ENCODE measurements at regions not wholly inside any gene's neighbourhood (a gene's known extent, or its start where the extent isn't known, plus 50 kb on each side); places are given as distances from the start of the nearest gene placed in this dataset.

DNA sequence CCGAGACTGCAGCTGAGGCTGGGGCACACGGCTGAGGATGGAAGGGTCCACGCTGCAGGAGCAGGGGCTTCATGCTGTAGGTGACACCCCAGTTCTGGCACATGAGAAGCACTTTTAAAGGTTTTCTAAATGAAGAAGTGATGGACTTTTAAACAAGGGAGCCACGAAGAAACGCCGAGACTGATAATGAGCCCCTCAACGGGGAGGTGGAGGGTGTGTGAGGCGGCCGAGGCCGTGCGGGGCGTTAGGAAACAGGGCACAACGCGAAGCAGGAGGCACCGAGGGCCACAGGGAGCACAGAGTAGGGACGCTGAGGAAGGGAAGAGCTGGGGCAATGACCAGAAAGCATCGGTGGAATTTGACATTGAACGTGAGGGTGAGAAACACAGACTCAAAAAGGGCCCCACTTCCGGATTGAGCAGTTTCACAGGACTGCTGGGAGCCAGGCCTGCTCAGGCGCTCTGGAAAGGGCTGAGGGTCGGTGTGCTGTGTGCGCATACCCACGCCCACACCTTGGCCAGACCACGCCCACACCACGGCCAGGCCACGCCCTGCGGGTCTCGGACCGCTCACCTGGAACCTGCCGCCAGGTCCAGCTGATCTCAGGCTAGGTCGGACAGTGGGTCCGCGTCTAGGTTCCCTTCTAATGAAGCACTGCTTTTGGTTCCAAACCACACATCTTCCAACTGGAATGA lies 115.7 kb downstream of the GYPC start:
- Mint-ChIP-seq H3K4me3 (no peak overlapping the region), H3K36me3 (ENCODE audit: low read depth) (no peaks in the 10 kb centered on the region), H3K4me1 (ENCODE audit: low read depth) (peaks cover 19% of the 10 kb centered on the region), H3K27me3 (no peaks in the 10 kb centered on the region), H3K9me3 (no peaks in the 10 kb centered on the region), H3K27ac (no peak overlapping the region)
- TF ChIP-seq, protein P1, sequence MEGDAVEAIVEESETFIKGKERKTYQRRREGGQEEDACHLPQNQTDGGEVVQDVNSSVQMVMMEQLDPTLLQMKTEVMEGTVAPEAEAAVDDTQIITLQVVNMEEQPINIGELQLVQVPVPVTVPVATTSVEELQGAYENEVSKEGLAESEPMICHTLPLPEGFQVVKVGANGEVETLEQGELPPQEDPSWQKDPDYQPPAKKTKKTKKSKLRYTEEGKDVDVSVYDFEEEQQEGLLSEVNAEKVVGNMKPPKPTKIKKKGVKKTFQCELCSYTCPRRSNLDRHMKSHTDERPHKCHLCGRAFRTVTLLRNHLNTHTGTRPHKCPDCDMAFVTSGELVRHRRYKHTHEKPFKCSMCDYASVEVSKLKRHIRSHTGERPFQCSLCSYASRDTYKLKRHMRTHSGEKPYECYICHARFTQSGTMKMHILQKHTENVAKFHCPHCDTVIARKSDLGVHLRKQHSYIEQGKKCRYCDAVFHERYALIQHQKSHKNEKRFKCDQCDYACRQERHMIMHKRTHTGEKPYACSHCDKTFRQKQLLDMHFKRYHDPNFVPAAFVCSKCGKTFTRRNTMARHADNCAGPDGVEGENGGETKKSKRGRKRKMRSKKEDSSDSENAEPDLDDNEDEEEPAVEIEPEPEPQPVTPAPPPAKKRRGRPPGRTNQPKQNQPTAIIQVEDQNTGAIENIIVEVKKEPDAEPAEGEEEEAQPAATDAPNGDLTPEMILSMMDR (IDR thresholded peaks at IDR 0.05) = no peak
- intact Hi-C loops (cut with micrococcal nuclease) = loop anchor here (10.0 kb wide), 1 partner anchor 527 kb away; no protein-coding TSS in a partner anchor
- ATAC-seq (no peak), DNase-seq (no peak)
- ChIA-PET CTCF (no interaction called here), POLR2A (no interaction called here)

DNA sequence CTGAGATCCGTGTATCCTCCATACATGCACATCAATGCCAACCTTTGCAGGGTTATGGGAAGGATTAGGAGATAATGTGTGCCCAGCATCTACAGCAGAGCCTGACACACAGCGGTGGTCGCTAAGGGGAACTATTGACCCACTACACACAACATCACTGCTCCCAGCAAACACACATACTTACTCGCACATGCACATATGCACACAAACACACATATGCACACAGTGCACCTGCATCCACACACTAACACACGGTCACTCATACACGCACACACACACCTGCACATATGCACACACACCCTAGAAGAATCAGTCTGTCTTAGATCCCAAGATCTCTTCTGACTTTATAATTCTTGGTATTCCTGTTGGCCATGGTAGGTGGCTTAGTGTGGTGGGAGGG lies 118.3 kb downstream of the GYPC start:
- no peaks in the 10 kb centered on the region for H3K36me3 Mint-ChIP-seq (ENCODE audit: low read depth)
- DNase-seq = no peak
- no peak overlapping the region for H3K27ac Mint-ChIP-seq
- H3K27me3 Mint-ChIP-seq = no peaks in the 10 kb centered on the region
- H3K4me3 Mint-ChIP-seq = no peak overlapping the region
- ATAC-seq = no peak
- H3K9me3 Mint-ChIP-seq = no peaks in the 10 kb centered on the region
- ChIA-PET POLR2A (no interaction called here), CTCF (interaction anchor here (0.9 to 5.6 kb wide), 3 partner anchors 9 to 245 kb away, joined by 3 to 116 read pairs (median 3); no protein-coding TSS in a partner anchor)
- peaks cover 23% of the 10 kb centered on the region for H3K4me1 Mint-ChIP-seq (ENCODE audit: low read depth)
- TF ChIP-seq, protein P1 (IDR thresholded peaks at IDR 0.05) = no peak
- intact Hi-C loops (cut with micrococcal nuclease) = loop anchor here (10.0 kb wide), 1 partner anchor 529 kb away; no protein-coding TSS in a partner anchor

DNA sequence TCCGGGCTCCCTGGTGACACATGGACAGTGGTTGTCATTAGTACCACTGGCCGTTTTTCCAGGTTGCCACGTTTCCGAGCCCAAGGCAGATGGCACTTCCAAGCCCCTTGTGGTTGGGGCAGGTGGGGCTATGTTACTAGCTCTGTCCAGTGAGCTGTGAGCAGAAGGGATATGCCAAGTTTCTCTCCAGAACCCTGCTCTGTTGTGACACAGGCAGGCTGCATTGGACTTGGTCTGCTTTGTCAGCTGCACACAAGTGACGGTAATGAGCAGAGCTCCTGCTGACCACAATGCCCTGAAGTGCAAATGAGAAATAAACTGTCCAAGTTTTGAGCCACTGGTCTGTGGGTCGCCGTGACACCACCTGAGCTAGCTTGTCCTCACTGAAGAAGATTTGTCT lies 118.8 kb downstream of the GYPC start:
- Mint-ChIP-seq H3K4me3 (no peak overlapping the region), H3K36me3 (ENCODE audit: low read depth) (no peaks in the 10 kb centered on the region), H3K4me1 (ENCODE audit: low read depth) (peaks cover 19% of the 10 kb centered on the region), H3K9me3 (no peaks in the 10 kb centered on the region), H3K27me3 (no peaks in the 10 kb centered on the region), H3K27ac (no peak overlapping the region)
- intact Hi-C loops (cut with micrococcal nuclease) = loop anchor here (5.0 to 10.0 kb wide), 3 partner anchors 117 to 530 kb away; partner anchors contain the start of gene GYPC
- ChIA-PET CTCF (interaction anchor here (0.9 to 5.6 kb wide), 3 partner anchors 10 to 246 kb away, joined by 3 to 116 read pairs (median 3); no protein-coding TSS in a partner anchor), POLR2A (no interaction called here)
- ATAC-seq (no peak), DNase-seq (no peak)
- TF ChIP-seq, protein P1 (IDR thresholded peaks at IDR 0.05) = no peak

DNA sequence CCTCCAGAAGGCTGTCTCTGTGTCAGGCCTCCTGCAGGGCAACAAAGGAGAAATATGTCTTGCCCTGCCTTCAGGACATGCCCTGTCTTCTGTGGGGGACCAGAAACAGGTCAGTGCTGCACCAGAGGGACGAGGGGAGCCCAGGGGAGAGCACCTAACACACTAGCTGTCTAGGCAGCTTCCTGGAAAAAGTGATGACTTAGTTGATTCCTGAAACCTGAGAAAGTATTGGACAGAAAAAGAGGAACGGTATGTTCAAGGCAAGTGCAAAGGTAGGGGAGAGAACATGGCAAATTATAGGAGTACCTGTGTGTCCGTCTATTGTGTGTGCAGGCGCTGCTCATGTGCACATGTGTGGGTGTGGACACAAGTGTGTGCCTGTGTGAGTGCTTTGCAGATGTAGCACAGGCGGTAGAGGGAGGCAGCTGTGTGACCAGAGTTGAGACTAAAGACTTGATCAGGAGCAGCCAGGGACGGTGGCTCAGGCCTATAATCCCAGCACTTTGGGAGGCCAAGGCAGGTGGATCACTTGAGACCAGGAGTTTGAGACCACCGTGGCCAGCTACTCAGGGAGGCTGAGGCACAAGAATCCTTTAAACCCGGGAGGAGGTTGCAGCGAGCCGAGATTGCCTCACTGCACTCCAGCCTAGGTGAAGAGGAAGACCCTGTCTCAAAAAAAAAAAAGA lies 119.5 kb downstream of the GYPC start:
- Mint-ChIP-seq H3K27ac (peak overlapping the region; percentile 32), H3K9me3 (no peaks in the 10 kb centered on the region), H3K4me1 (ENCODE audit: low read depth) (peaks cover 15% of the 10 kb centered on the region), H3K4me3 (peak overlapping the region; percentile 66), H3K27me3 (peaks cover 2% of the 10 kb centered on the region), H3K36me3 (ENCODE audit: low read depth) (no peaks in the 10 kb centered on the region)
- DNase-seq (no peak), ATAC-seq (no peak)
- ChIA-PET CTCF (interaction anchor here (0.9 to 5.6 kb wide), 3 partner anchors 197 to 247 kb away, joined by 3 to 116 read pairs (median 4); no protein-coding TSS in a partner anchor), POLR2A (no interaction called here)
- TF ChIP-seq, protein P1 (IDR thresholded peaks at IDR 0.05) = no peak
- intact Hi-C loops (cut with micrococcal nuclease) = loop anchor here (5.0 to 10.0 kb wide), 3 partner anchors 118 to 531 kb away; partner anchors contain the start of gene GYPC
